K562 (cell line): ENCODE measurements at regions not wholly inside any gene's neighbourhood (a gene's known extent, or its start where the extent isn't known, plus 50 kb on each side); places are given as distances from the start of the nearest gene placed in this dataset.

Experiments used
- ATAC-seq: fragments of 200-7000 bp; cut with Tn5 transposase; 3 replicates; pipeline ENCODE4 v1.9.1; 2020; ENCODE audit warnings: moderate library complexity
- BruUV-seq: library from RNA; stranded (reverse); fragments of 400-500 nt; replicated peaks from 2 replicates; lab custom pipeline; 2021; lab: Mats Ljungman, UMichigan
- CTCF ChIA-PET: fragments of 300-600 bp; formaldehyde crosslinking; extraction: SDS; loops from one replicate; lab custom pipeline; 2021; ENCODE audit warnings: low intra/inter-chr PET ratio; lab: Yijun Ruan, JAX
- POLR2A ChIA-PET: fragments of 300-600, 350-650 bp; sonication (Branson Sonifier 250); formaldehyde crosslinking; extraction: SDS; loops from one replicate; lab custom pipeline; 2021; ENCODE audit warnings: antibody characterized with exemption, inconsistent platforms; lab: Yijun Ruan, JAX
- DNase-seq, 4 experiments: peaks; one replicate each; pipeline versions ENCODE4 v3.0.0 to v3.0.0-alpha.2; 2011 to 2018; ENCODE audit warnings: low spot score in 3 of 4, mixed read lengths in 3 of 4; ENCODE audit errors: extremely low read depth in 1 of 4
- FAIRE-seq: peaks from 2 replicates; lab custom pipeline; 2011; peaks lifted over from hg19 to GRCh38; lab: Jason Lieb, UNC
- H2AFZ ChIP-seq: 2 replicates; pipeline ENCODE4 v1.6.0; 2011; ENCODE audit warnings: low read depth, low read length, control low read depth, inconsistent platforms
- H3K27ac ChIP-seq: fragments of 200-600 bp; 3 replicates; pipeline ENCODE4 v1.8.0; 2011; ENCODE audit warnings: low read depth, mild to moderate bottlenecking, control low read depth, inconsistent platforms, low read length, moderate library complexity, mixed read lengths; ENCODE audit errors: extremely low read depth
- H3K27me3 ChIP-seq, 2 experiments: fragments of 300-600 bp in 1 of 2; 2 replicates in 1 of 2; 3 replicates in 1 of 2; pipeline versions ENCODE4 v1.6.0 to v1.8.0; 2011; ENCODE audit warnings: inconsistent platforms in 2 of 2, low read length in 2 of 2, mild to moderate bottlenecking in 1 of 2, mixed read lengths in 1 of 2, moderate library complexity in 1 of 2; ENCODE audit not compliant: control insufficient read depth in 2 of 2, insufficient read depth in 2 of 2
- H3K36me3 ChIP-seq: fragments of 300-600 bp; 3 replicates; pipeline ENCODE4 v1.8.0; 2011; ENCODE audit warnings: mild to moderate bottlenecking, low read length, inconsistent platforms; ENCODE audit not compliant: control insufficient read depth, insufficient read depth
- H3K4me1 ChIP-seq, 2 experiments: fragments of 200-600 bp in 1 of 2; replicated peaks in 1 of 2; 2 replicates in 1 of 2; 3 replicates in 1 of 2; pipeline versions ENCODE4 v1.5.1 to v1.8.0; 2011; ENCODE audit warnings: inconsistent platforms in 2 of 2, low read length in 2 of 2, mild to moderate bottlenecking in 1 of 2, mixed read lengths in 1 of 2, moderate library complexity in 1 of 2; ENCODE audit not compliant: control insufficient read depth in 2 of 2, insufficient read depth in 2 of 2
- H3K4me2 ChIP-seq: 2 replicates; pipeline ENCODE4 v1.6.1; 2011; ENCODE audit warnings: low read length, control low read depth, inconsistent platforms, mixed read lengths; ENCODE audit not compliant: insufficient read depth
- H3K4me3 ChIP-seq: fragments of 200-600 bp; sonication (generic), shearing (Covaris generic); 2 replicates; pipeline ENCODE4 v1.5.1; 2016; ENCODE audit warnings: control low read depth, inconsistent platforms
- H3K79me2 ChIP-seq: fragments of 200-600 bp; 3 replicates; pipeline ENCODE4 v1.8.0; 2011; ENCODE audit warnings: low read length, inconsistent platforms; ENCODE audit not compliant: control insufficient read depth, insufficient read depth
- H3K9ac ChIP-seq, 2 experiments: 2 replicates each; pipeline versions ENCODE4 v1.6.0 to v1.6.1; 2011; ENCODE audit warnings: low read depth in 2 of 2, low read length in 2 of 2, control low read depth in 1 of 2, inconsistent platforms in 1 of 2, mild to moderate bottlenecking in 1 of 2, mixed read lengths in 1 of 2; ENCODE audit not compliant: insufficient read depth in 1 of 2
- H3K9me1 ChIP-seq: one replicate; pipeline ENCODE4 v1.6.0; 2011; ENCODE audit warnings: inconsistent platforms, mild to moderate bottlenecking, low read length, moderate library complexity; ENCODE audit not compliant: control insufficient read depth, insufficient read depth
- H3K9me3 ChIP-seq: replicated peaks from 2 replicates; pipeline ENCODE4 v1.5.1; 2011; ENCODE audit warnings: low read depth, low read length, inconsistent platforms; ENCODE audit not compliant: control insufficient read depth, insufficient read depth
- H4K20me1 ChIP-seq: replicated peaks from 2 replicates; pipeline ENCODE4 v1.6.1; 2011; ENCODE audit warnings: low read length, inconsistent platforms, mixed read lengths; ENCODE audit not compliant: control insufficient read depth, insufficient read depth
- CBX5 ChIP-seq: IDR thresholded peaks from 2 replicates; pipeline ENCODE4 v1.6.1; 2014; ENCODE audit warnings: low read depth, borderline replicate concordance
- CUX1 ChIP-seq: fragments of 200-800 bp; sonication (Bioruptor generic); IDR thresholded peaks from 2 replicates; pipeline ENCODE4 v1.6.1; 2016; ENCODE audit warnings: missing genetic modification characterization, missing compliant biosample characterization
- E2F5 ChIP-seq: sonication (generic); formaldehyde crosslinking; IDR thresholded peaks from 2 replicates; pipeline ENCODE4 v1.8.0; 2022; ENCODE audit warnings: mild to moderate bottlenecking, missing genetic modification reagents
- GABPB2 ChIP-seq: fragments of 250-450 bp; sonication (Bioruptor Pico); conservative IDR thresholded peaks from 2 replicates; pipeline ENCODE4 v1.5.1; 2021; ENCODE audit warnings: mild to moderate bottlenecking
- HCFC1 ChIP-seq: IDR thresholded peaks from 2 replicates; pipeline ENCODE4 v1.6.1; 2012; ENCODE audit warnings: low read depth, low read length, improper control_type of control experiment
- HDAC3 ChIP-seq: fragments of 450-650 bp; IDR thresholded peaks from 2 replicates; pipeline ENCODE4 v1.6.1; 2018; ENCODE audit warnings: borderline replicate concordance, mild to moderate bottlenecking, moderate library complexity; ENCODE audit not compliant: partially characterized antibody
- HIVEP1 ChIP-seq: fragments of 250-450 bp; sonication (Bioruptor Pico); IDR thresholded peaks from 2 replicates; pipeline ENCODE4 v1.4.0; 2020; ENCODE audit warnings: mild to moderate bottlenecking
- MAFF ChIP-seq: IDR thresholded peaks from 2 replicates; pipeline ENCODE4 v1.6.1; 2012; ENCODE audit warnings: low read length, improper control_type of control experiment
- MYBL2 ChIP-seq, 2 experiments: fragments of 450-650 bp in 1 of 2; sonication (generic) in 1 of 2; formaldehyde crosslinking in 1 of 2; IDR thresholded peaks; 2 replicates each; pipeline versions ENCODE4 v1.6.1 to v1.8.1; 2017 to 2022; ENCODE audit warnings: borderline replicate concordance in 1 of 2, inconsistent platforms in 1 of 2, low read depth in 1 of 2, mild to moderate bottlenecking in 1 of 2, missing genetic modification reagents in 1 of 2, moderate library complexity in 1 of 2
- PHB ChIP-seq: fragments of 250-450 bp; sonication (Bioruptor Pico); IDR thresholded peaks from 2 replicates; pipeline ENCODE4 v1.5.0; 2021
- SRSF3 ChIP-seq: fragments of 200-400 bp; formaldehyde crosslinking; IDR thresholded peaks from 2 replicates; pipeline ENCODE4 v1.6.1; 2016; ENCODE audit warnings: mild to moderate bottlenecking, low read length, moderate library complexity; ENCODE audit not compliant: insufficient read depth
- TCFL5 ChIP-seq: fragments of 250-450 bp; sonication (Bioruptor Pico); conservative IDR thresholded peaks from 2 replicates; pipeline ENCODE4 v1.6.1; 2021; ENCODE audit warnings: mild to moderate bottlenecking, moderate library complexity, matching md5 sums
- ZNF134 ChIP-seq: fragments of 250-450 bp; sonication (Bioruptor Pico); conservative IDR thresholded peaks from 2 replicates; pipeline ENCODE4 v1.4.0; 2020
- ZNF57 ChIP-seq: fragments of 450-650 bp; formaldehyde crosslinking; IDR thresholded peaks from 2 replicates; pipeline ENCODE4 v1.4.0; 2020; ENCODE audit warnings: mild to moderate bottlenecking, moderate library complexity
- ZNF79 ChIP-seq: fragments of 250-450 bp; sonication (Bioruptor Pico); IDR thresholded peaks from 2 replicates; pipeline ENCODE4 v1.4.0; 2020; ENCODE audit warnings: low read depth, mild to moderate bottlenecking, moderate library complexity
- in situ Hi-C: fragments of 300-500 bp; cut with MboI; formaldehyde crosslinking; loops from 4 replicates; pipeline ENCODE4 v1.15.0; 2018; ENCODE audit warnings: inconsistent platforms, mixed read lengths
- intact Hi-C: fragments of 100-400 bp; cut with micrococcal nuclease; formaldehyde crosslinking; loops from 2 replicates; pipeline ENCODE4 v1.14.2; 2022
- TF ChIP-seq, protein P1 (sequence below): fragments of 250-450 bp; sonication (Bioruptor Pico); IDR thresholded peaks from 2 replicates; pipeline ENCODE4 v1.8.0; 2021; ENCODE audit warnings: borderline replicate concordance, mild to moderate bottlenecking, moderate library complexity; ENCODE audit not compliant: poor library complexity, severe bottlenecking

GRCh38 chr4:189443341-189443740, 497.3 kb upstream of the FRG1 start (continued):
- TF ChIP-seq TCFL5 = no peak
- no peak for TF ChIP-seq GABPB2 (CRISPR knock-in tag)
- no peak for TF ChIP-seq ZNF134 (CRISPR knock-in tag)
- no peak for TF ChIP-seq CUX1 (CRISPR knock-in tag)
- no peak for TF ChIP-seq HIVEP1 (CRISPR knock-in tag)
- no peak for TF ChIP-seq CBX5
- no peak for TF ChIP-seq ZNF57 (CRISPR knock-in tag)
- no peak for TF ChIP-seq PHB (CRISPR knock-in tag)

GRCh38 chr4:189445613-189446012, 495.1 kb upstream of the FRG1 start:
- no peak for DNase-seq
- Histone ChIP-seq H3K4me3 (no peak overlapping the region), H3K9me3 (no peaks in the 10 kb centered on the region), H3K27me3 (no peaks in the 10 kb centered on the region), H3K9ac (no peak overlapping the region), H3K36me3 (no peaks in the 10 kb centered on the region), H3K4me2 (no peak overlapping the region), H3K9me1 (no peaks in the 10 kb centered on the region), H4K20me1 (no peaks in the 10 kb centered on the region), H3K79me2 (no peaks in the 10 kb centered on the region), H3K27ac (no peak overlapping the region), H2AFZ (no peak overlapping the region), H3K4me1 (no peaks in the 10 kb centered on the region)
- no peak for FAIRE-seq
- ChIA-PET POLR2A (no interaction called here), CTCF (no interaction called here)
- TF ChIP-seq MAFF (no peak), HCFC1 (no peak), E2F5 (CRISPR knock-in tag) (no peak), HDAC3 (no peak), SRSF3 (no peak), MYBL2 (IDR thresholded peaks at IDR 0.05; ENCODE audit: low read depth) (no peak), MYBL2 (CRISPR knock-in tag; IDR thresholded peaks at IDR 0.05; ENCODE audit: borderline replicate concordance) (no peak), ZNF79 (CRISPR knock-in tag) (no peak)
- TF ChIP-seq, protein P1, sequence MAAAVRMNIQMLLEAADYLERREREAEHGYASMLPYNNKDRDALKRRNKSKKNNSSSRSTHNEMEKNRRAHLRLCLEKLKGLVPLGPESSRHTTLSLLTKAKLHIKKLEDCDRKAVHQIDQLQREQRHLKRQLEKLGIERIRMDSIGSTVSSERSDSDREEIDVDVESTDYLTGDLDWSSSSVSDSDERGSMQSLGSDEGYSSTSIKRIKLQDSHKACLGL = no peak
- no TSS peak for BruUV-seq
- ATAC-seq = no peak
- in situ Hi-C loops (no loop called here), intact Hi-C loops (no loop called here)
